ENCODE measurements at regions not wholly inside any gene's neighbourhood (a gene's known extent, or its start where the extent isn't known, plus 50 kb on each side); places are given as distances from the start of the nearest gene placed in this dataset.

DNA sequence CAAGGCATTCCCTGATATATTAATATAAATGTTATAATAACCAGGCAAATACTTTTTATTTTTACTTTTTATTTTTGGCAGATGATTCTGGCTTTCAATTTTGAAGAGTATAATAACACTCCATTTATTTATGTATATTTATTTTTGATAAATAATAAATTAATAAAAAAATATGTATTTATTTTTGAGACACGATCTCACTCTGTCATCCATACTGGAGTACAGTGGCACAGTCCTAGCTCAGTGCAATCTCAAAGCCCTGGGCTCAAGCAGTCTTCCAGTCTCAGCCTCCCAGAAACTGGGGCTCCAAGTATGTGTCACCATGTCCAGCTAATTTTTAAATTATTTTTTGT is 93.4 kb upstream of the ITGA6 start:
- no peak for DNase-seq
- no peak for TF ChIP-seq POLR2A (IDR thresholded peaks at IDR 0.05; ENCODE audit: low read length)
- TF ChIP-seq GATA1 (IDR thresholded peaks at IDR 0.05; ENCODE audit: low read depth, low read length), result no peak

- TF ChIP-seq POLR2A (IDR thresholded peaks at IDR 0.05; ENCODE audit: low read length) (no peak), GATA1 (IDR thresholded peaks at IDR 0.05; ENCODE audit: low read depth, low read length) (no peak)
- DNase-seq, result no peak
Measured at GRCh38 chr2:172334988-172335387, 92.4 kb upstream of the ITGA6 start.

DNA sequence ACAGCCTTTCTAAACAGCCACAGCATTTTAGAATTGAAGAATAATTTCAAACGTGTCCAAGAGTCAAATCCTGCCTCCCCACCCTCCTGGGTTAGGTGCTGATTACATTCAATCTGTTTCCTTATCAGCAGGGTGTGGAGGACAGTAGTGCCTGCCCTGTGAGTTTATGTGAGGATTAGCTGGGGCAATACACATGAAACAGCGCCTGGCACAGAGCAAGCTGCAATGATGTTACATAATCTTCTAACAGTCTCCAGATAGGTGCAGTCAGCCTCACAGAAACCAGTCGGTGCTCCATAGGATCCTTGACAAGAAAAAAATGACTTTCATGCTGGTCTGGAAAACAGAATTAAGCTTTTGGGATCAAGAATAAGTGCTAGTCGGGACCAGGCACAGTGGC is 91.7 kb upstream of the ITGA6 start:
- TF ChIP-seq GATA1 (IDR thresholded peaks at IDR 0.05; ENCODE audit: low read depth, low read length) (no peak), POLR2A (IDR thresholded peaks at IDR 0.05; ENCODE audit: low read length) (no peak)
- DNase-seq, result peak in 1 of 2 experiments; percentile 4

DNA sequence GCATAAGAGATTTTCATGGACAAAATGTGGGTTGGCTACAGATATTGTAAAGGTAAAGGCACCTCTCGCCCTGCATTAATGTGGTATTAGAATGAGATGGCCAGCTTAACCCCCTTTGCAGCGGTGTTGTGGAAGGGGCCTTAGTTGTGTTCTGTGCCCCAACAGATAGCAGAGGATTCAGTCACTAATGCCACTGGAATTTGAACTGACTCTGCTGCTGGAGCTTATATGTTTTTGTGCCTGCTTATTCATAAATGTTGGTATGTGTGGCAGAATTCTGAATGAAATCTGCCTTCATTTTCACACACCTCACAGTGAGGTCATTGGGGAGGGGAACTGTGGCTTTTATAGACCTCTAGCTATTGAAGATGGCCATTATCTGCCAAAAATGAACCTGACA is 90.7 kb upstream of the ITGA6 start:
- no peak for DNase-seq
- TF ChIP-seq POLR2A (IDR thresholded peaks at IDR 0.05; ENCODE audit: low read length) (no peak), GATA1 (IDR thresholded peaks at IDR 0.05; ENCODE audit: low read depth, low read length) (no peak)

- no peak for TF ChIP-seq POLR2A (IDR thresholded peaks at IDR 0.05; ENCODE audit: low read length)
- TF ChIP-seq GATA1 (IDR thresholded peaks at IDR 0.05; ENCODE audit: low read depth, low read length), result no peak
- DNase-seq, result no peak
Measured at GRCh38 chr2:172339371-172340010, 87.9 kb upstream of the ITGA6 start.

GRCh38 chr2:172340394-172340793 is 87.0 kb upstream of the ITGA6 start:
- DNase-seq, result no peak
- no peak for TF ChIP-seq GATA1 (IDR thresholded peaks at IDR 0.05; ENCODE audit: low read depth, low read length)
- TF ChIP-seq POLR2A (IDR thresholded peaks at IDR 0.05; ENCODE audit: low read length), result no peak

DNA sequence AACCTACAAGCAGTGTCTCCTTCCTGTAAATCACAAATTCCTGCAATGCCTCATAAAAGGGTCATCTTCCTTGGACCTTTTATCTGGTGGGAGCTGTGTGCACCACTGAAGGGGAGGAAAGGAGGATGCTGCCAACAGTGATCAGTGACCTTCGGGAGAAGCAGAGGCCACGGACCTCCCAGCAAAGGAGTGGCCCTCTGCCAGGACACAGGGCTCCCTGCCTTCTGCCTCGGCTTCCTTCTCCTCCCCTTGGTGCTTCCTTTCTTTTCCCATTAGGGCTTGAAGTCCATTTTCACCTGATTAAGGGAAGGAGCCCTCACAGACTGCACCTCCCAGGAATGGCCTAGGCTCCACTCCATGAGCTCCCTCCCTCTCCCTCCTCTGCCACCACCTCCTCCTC is 85.3 kb upstream of the ITGA6 start:
- DNase-seq, result no peak
- TF ChIP-seq GATA1 (IDR thresholded peaks at IDR 0.05; ENCODE audit: low read depth, low read length), result no peak
- no peak for TF ChIP-seq POLR2A (IDR thresholded peaks at IDR 0.05; ENCODE audit: low read length)

DNA sequence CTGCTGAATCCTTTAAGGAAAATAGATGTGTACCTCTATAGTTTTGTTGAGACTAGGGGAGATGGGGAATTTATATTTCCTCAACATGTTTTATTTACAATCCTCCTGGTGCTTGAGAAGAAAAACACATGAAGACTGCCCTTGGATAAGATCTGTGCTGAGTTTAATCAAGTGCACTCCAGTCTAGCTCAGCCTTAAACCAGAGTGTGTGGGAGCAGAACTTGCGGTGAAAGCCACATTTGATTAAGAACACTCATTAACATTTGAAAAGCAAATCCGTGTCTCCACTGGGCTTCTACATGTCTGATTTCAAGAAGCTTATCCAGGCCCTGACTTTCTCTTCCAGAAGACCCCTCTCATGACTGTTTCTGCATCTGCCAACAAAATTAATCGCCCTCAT is 84.8 kb upstream of the ITGA6 start:
- TF ChIP-seq GATA1 (IDR thresholded peaks at IDR 0.05; ENCODE audit: low read depth, low read length), result no peak
- no peak for TF ChIP-seq POLR2A (IDR thresholded peaks at IDR 0.05; ENCODE audit: low read length)
- DNase-seq, result no peak

- no peak for DNase-seq
- TF ChIP-seq GATA1 (IDR thresholded peaks at IDR 0.05; ENCODE audit: low read depth, low read length) (no peak), POLR2A (IDR thresholded peaks at IDR 0.05; ENCODE audit: low read length) (no peak)
Measured at GRCh38 chr2:172344159-172344558, 83.2 kb upstream of the ITGA6 start.

GRCh38 chr2:172345956-172346555 is 81.3 kb upstream of the ITGA6 start:
- no peak for DNase-seq
- TF ChIP-seq POLR2A (IDR thresholded peaks at IDR 0.05; ENCODE audit: low read length) (no peak), GATA1 (IDR thresholded peaks at IDR 0.05; ENCODE audit: low read depth, low read length) (no peak)

DNA sequence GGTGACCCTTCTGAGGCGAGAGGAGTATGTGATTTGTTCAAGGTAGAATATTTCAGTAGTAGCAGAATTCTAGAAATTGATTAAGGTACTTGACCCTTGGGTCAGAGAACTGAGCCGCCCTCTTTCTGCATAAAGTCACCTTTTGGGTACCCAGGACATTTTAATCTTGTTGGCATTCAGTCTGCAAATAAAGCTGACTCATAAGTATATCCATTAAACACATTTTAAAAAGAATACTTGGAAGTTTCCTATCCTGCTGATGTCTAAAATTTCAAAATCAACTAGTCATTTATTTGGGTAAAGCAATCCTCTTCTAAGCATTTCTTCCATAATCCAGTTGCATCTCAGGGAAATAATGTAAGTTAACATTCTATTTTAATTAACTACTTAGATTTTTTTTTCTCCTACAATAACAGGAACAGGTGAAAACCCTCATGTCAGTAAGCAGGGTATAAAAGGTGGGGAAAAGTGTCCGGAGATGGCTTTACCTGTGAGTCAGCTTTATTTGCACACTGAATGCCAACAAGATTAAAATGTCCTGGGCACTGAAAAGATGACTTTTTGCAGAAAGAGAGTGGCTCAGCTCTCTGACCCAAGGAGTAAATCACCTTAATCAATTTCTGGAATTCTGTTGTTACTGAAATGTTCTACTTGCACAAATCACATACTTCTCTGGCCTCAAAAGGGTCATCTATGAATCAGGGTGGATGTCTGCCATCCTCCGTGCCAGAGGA is 78.7 kb upstream of the ITGA6 start:
- no peak for DNase-seq
- TF ChIP-seq GATA1 (IDR thresholded peaks at IDR 0.05; ENCODE audit: low read depth, low read length) (no peak), POLR2A (IDR thresholded peaks at IDR 0.05; ENCODE audit: low read length) (no peak)

GRCh38 chr2:172350839-172351479 is 76.4 kb upstream of the ITGA6 start:
- DNase-seq, result no peak
- TF ChIP-seq POLR2A (IDR thresholded peaks at IDR 0.05; ENCODE audit: low read length) (no peak), GATA1 (IDR thresholded peaks at IDR 0.05; ENCODE audit: low read depth, low read length) (no peak)

DNA sequence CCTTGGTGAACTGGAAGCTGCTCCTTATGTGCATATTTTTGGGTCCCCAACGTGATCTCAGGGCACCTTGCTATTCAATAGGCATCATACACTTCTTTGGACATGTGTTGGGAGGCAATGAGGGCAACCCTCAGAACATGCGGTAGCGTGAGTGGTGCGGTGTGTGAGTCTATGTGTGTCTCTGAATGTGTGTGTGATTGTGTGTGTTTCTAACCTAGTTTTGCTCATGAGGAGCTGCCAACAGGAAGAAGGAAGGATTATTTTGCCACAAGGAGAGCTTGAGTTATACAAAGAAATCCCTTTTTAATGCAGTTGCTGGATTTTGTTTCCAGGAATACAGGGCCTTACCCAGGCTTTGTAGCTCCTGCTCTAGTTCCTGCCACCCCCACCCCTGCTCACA is 75.8 kb upstream of the ITGA6 start:
- no peak for DNase-seq
- TF ChIP-seq POLR2A (IDR thresholded peaks at IDR 0.05; ENCODE audit: low read length), result no peak
- no peak for TF ChIP-seq GATA1 (IDR thresholded peaks at IDR 0.05; ENCODE audit: low read depth, low read length)

DNA sequence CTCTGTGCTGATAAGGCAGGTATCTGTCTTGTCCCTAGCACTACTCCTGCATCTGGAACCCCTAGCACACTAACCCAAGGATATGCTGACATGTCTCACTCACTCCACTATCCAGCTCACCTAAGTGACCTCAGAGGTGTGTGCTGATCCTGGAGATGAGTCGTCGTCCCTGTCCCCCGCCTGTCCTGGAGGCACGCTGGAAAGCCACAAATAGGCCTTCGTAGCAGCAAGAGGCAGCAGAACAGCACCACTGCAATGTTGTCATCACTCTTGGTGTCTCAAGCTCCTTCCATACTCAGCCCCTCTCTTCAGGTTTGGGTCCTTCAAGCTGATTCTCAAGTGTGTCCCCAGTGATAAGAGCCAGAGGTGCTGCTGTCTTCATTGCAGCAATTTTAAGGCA is 73.0 kb upstream of the ITGA6 start:
- no peak for DNase-seq
- TF ChIP-seq POLR2A (IDR thresholded peaks at IDR 0.05; ENCODE audit: low read length), result no peak
- TF ChIP-seq GATA1 (IDR thresholded peaks at IDR 0.05; ENCODE audit: low read depth, low read length), result no peak
